ENCODE measurements at regions not wholly inside any gene's neighbourhood (a gene's known extent, or its start where the extent isn't known, plus 50 kb on each side); places are given as distances from the start of the nearest gene placed in this dataset.

DNA sequence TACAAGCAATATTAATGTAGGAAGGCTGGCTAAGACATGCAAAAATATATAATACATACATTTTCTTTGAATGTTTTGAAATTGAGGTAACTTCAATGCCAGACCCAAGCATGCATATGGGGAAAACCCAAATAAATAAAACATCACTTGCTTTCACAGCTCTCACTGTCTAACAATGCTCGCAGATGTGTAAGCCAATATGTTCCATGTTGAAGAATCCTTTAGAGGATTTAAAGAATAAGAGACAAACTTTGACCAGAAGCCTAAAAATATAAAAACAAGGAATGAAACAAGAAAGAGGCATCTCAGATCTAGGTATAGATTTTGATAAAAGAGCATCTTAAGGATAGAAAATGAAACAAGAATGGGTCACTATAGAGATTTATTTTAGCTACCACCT is 354.2 kb downstream of the CDH10 start:
- no peak overlapping the region for H3K4me3 ChIP-seq (ENCODE audit: low read depth, low read length)
- DNase-seq, result no peak
- H3K36me3 ChIP-seq, result no peaks in the 10 kb centered on the region
- H3K27ac ChIP-seq, result no peak overlapping the region
- no peaks in the 10 kb centered on the region for H3K9me3 ChIP-seq (ENCODE audit: severe bottlenecking)
- H3K27me3 ChIP-seq (ENCODE audit: insufficient read depth, low read depth, severe bottlenecking), result no peaks in the 10 kb centered on the region
- no peak for TF ChIP-seq CTCF (IDR thresholded peaks at IDR 0.05; ENCODE audit: low read depth, low read length)

DNA sequence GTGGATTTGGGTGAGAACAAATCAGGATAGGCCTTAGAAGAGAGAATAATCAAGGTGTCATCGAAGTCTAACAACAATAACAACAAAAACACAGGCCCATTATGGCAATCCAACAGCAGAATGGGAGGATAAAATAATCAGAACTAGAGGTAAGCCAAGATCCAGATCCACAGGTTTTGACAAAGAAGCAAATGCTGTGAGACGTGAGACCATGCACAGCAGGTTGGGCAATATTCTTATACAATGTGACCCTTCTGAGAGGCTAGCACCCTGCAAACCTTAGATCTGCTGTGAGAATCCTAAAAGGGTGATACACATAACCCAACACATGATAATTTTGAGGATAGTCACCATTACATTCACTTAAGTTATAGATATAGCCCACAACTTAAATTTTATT is 352.9 kb downstream of the CDH10 start:
- TF ChIP-seq CTCF (IDR thresholded peaks at IDR 0.05; ENCODE audit: low read depth, low read length), result no peak
- no peaks in the 10 kb centered on the region for H3K9me3 ChIP-seq (ENCODE audit: severe bottlenecking)
- no peak overlapping the region for H3K27ac ChIP-seq
- no peaks in the 10 kb centered on the region for H3K27me3 ChIP-seq (ENCODE audit: insufficient read depth, low read depth, severe bottlenecking)
- H3K36me3 ChIP-seq, result no peaks in the 10 kb centered on the region
- H3K4me3 ChIP-seq (ENCODE audit: low read depth, low read length), result no peak overlapping the region
- DNase-seq, result no peak

DNA sequence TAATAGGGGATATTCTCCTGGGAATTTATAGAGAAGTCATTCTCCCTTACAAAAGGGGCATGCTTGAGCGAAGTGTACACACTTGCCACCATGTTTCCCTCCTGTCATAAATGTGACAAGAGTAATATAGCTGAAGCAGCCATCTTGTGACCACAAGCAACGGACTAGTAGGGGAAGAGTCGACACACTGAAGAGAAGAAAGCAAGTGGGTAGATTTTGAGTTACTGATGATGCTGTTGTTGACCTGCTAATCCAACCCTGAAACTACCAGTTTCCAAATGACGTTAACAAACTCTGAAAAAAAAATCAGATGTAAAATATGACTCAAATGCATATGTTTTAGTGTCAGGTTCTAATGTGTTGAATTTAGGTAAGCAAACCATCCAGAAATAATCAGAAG is 350.4 kb downstream of the CDH10 start:
- TF ChIP-seq CTCF (IDR thresholded peaks at IDR 0.05; ENCODE audit: low read depth, low read length), result no peak
- Histone ChIP-seq H3K27me3 (ENCODE audit: insufficient read depth, low read depth, severe bottlenecking) (no peaks in the 10 kb centered on the region), H3K36me3 (no peaks in the 10 kb centered on the region), H3K27ac (no peak overlapping the region), H3K4me3 (ENCODE audit: low read depth, low read length) (no peak overlapping the region), H3K9me3 (ENCODE audit: severe bottlenecking) (no peaks in the 10 kb centered on the region)
- DNase-seq, result no peak

- Histone ChIP-seq H3K9me3 (ENCODE audit: severe bottlenecking) (no peaks in the 10 kb centered on the region), H3K27me3 (ENCODE audit: insufficient read depth, low read depth, severe bottlenecking) (no peaks in the 10 kb centered on the region), H3K27ac (no peak overlapping the region), H3K4me3 (ENCODE audit: low read depth, low read length) (no peak overlapping the region), H3K36me3 (no peaks in the 10 kb centered on the region)
- no peak for DNase-seq
- TF ChIP-seq CTCF (IDR thresholded peaks at IDR 0.05; ENCODE audit: low read depth, low read length), result no peak
Observed at GRCh38 chr5:24314106-24314505, 330.7 kb downstream of the CDH10 start.

- Histone ChIP-seq H3K36me3 (no peaks in the 10 kb centered on the region), H3K27me3 (ENCODE audit: insufficient read depth, low read depth, severe bottlenecking) (no peaks in the 10 kb centered on the region), H3K4me3 (ENCODE audit: low read depth, low read length) (no peak overlapping the region), H3K9me3 (ENCODE audit: severe bottlenecking) (no peaks in the 10 kb centered on the region), H3K27ac (no peak overlapping the region)
- no peak for TF ChIP-seq CTCF (IDR thresholded peaks at IDR 0.05; ENCODE audit: low read depth, low read length)
- DNase-seq, result no peak
Observed at GRCh38 chr5:24320643-24321042, 324.1 kb downstream of the CDH10 start.

- no peak overlapping the region for H3K4me3 ChIP-seq (ENCODE audit: low read depth, low read length)
- H3K27ac ChIP-seq, result no peak overlapping the region
- no peak for TF ChIP-seq CTCF (IDR thresholded peaks at IDR 0.05; ENCODE audit: low read depth, low read length)
- H3K9me3 ChIP-seq (ENCODE audit: severe bottlenecking), result no peaks in the 10 kb centered on the region
- no peaks in the 10 kb centered on the region for H3K27me3 ChIP-seq (ENCODE audit: insufficient read depth, low read depth, severe bottlenecking)
- no peaks in the 10 kb centered on the region for H3K36me3 ChIP-seq
- no peak for DNase-seq
Observed at GRCh38 chr5:24325306-24325832, 319.4 kb downstream of the CDH10 start.

Measured in WERI-Rb-1 (cell line).